GM19043 (cell line): ENCODE measurements at regions not wholly inside any gene's neighbourhood (a gene's known extent, or its start where the extent isn't known, plus 50 kb on each side); places are given as distances from the start of the nearest gene placed in this dataset.
"Not testable (repeated sequence)": the region's sequence is repeated elsewhere in the genome, so short reads cannot be mapped to it uniquely, and the experiment has no call there.

Experiments
- ATAC-seq: cut with Tn5 transposase; IDR thresholded peaks from one replicate; pipeline ENCODE4 v1.9.1; 2021; ENCODE audit warnings: low read depth; ENCODE audit not compliant: unreplicated experiment

DNA sequence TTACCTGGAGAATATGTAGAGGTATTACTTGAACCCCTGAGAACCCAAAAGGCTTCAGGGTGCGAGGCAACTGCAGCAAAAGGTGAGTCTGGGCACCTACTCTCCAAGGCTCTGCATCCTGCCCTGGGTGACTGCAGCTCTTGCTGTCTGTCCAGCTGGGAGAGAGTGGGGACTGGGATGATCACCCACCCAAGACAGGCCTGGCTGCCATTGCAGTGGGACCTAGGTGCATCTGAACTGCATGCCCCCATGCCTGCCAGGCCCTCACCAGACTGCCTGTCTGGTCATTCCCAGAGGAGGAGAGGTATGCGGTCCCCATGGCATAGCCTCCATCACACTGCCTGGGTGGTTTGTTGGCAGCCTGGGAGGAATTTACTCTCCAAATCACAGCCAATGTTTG is 563.9 kb downstream of the TFAP2A start:
- no peak for ATAC-seq

DNA sequence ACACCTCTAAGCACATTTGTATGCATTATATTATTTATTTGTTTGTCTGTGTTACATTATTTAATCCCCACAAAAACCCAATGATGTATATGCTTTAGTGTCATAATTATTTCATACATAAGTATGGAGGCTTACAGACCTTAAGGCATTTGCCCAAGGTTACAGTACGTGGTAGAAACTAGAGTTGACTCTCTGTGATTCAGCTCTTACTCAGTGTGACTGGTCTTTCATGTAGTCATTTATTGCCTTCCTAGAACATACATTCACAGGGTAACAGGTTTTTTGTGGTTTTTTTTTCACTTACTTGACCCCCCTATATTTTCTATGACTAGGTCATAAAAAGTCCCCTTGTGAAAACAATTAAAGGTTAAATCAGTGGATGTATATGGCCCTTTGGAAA is 566.8 kb downstream of the TFAP2A start:
- ATAC-seq: no peak

DNA sequence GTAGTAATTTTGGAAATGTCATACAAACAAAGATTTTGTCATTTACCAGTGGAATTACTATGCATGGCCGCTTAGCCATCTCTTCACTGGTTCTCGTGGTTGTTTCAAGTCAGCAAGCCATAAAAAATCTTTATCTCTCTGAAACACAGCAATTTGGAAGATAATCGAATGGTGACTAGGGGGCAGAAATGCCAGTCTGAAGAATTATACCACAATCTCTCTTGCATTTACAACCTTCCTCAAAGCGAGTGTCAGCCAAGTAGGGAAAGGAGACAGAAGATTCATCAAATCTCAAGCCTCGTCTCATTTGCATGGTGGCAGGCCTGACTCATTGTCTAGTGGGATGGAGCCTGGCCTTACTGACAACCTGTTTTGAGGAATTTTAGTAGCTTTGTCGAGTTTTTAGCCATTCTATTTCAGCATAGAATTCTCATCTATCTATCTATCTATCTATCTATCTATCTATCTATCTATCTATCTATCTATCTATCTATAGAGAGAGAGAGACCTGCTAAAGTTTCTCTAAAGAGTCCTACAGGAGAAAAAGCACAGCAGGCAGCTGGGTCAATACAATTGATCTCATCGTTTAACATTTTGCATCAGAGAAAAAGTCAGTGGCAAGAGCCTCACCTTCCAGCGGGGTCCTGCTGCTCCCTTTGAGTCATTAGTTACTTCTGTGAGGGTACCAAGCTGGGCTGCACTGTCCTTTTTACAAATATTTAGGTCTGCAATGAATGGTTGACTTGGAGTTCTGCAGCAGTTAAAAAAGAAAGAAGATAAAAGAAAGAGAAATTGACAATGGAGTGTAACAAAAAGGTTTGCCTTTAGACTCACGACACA is 572.8 kb downstream of the TFAP2A start:
- ATAC-seq: no peak

DNA sequence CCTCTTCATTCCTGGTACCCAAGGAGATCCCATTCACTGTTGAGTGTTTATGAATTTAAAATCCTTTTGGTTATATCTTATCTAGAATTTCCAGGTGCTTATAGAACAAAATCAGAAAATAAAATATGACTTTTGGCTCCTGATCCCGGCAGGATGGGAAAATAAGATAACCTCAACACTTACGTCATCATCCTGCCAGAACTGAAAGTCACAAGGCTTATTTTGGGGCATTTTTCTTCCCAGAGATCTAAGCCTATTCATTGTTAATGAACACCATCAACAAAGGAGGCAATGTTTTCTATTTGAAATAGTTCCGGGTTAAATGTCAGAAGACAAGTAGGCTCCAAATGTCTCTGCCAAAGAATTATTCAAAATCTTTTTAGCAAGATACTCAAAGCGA is 580.6 kb downstream of the TFAP2A start:
- ATAC-seq: no peak

DNA sequence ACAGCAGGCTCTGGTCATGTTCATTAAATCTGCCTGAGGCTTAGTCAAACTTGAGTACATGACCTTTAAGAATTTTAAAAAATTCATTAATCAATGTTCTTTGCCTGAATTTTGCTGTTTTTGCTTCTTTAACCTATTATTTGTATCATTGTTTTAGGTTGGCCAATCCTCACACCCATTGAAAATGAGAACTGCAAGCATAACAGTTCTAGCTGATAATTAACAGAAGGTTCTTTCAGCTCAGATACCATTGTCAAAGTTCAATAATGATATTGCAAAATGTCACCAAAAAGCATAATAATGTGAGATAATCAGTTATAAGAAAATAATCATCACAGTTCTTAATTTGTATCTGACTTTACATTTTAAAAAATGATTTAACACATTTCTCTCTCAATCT is 583.1 kb downstream of the TFAP2A start:
- no peak for ATAC-seq

DNA sequence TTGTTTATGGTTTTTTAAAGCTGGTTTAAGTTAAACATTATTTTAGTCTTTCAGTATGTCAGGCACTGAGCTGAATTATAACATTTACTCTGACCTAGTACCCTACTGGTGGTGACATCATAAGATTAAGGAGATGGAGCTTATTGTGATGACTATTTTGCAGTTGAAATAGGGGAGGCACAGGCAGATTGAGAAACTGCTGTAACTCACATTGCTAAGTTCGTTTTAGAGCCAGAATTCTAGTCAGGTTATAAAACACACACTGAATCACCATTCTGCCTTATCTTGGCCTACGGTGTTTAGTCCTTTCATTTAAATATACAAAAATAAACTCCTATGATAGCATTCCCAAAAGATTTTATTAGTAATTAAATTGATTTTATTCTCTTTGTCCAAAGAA is 584.1 kb downstream of the TFAP2A start:
- no peak for ATAC-seq

DNA sequence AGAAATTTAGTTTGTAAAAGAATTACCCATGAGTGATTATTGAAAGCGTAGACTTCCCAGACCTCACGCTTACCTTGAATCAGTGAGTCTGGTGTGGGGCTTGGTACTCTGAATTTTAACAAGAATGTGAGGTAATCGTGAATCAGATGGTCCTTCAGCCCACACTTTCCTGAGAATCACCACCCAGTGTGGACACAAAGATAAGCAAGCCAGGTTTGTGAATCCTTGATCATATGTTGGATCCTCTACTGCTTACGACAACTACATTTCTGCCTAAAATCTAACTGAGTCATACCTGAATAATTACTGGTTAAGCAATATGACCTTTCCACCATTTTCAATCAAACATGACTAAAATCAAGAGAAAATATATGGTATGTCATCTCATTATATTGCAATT is 589.3 kb downstream of the TFAP2A start:
- no peak for ATAC-seq

DNA sequence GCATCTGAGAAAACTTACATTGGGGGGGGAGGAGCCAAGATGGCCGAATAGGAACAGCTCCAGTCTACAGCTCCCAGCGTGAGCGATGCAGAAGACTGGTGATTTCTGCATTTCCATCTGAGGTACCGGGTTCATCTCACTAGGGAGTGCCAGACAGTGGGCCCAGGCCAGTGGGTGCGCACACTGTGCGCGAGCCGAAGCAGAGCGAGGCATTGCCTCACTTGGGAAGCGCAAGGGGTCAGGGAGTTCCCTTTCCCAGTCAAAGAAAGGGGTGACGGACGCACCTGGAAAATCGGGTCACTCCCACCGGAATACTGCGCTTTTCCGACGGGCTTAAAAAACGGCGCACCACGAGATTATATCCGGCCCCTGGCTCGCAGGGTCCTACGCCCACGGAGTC is 604.1 kb downstream of the TFAP2A start:
- ATAC-seq: not testable (repeated sequence)

DNA sequence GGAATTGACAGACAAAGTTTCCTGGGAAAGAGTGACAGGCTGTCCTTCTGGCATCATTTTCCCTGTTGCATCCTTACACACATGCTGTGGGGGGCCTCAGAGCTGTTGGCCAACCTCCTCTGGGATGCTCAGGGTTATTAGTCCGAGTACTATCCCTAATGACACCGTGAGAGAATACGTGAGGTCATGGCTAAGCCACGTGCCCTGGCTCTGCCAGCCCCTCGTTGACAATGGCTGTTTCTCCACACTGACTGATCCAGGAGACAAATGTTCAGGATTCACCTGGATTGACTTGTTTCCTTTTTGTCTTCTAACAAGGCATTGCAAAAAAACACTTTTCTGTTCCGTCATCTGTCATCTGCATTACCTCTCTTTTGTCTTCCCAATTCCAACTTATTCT is 604.6 kb downstream of the TFAP2A start:
- ATAC-seq: no peak

DNA sequence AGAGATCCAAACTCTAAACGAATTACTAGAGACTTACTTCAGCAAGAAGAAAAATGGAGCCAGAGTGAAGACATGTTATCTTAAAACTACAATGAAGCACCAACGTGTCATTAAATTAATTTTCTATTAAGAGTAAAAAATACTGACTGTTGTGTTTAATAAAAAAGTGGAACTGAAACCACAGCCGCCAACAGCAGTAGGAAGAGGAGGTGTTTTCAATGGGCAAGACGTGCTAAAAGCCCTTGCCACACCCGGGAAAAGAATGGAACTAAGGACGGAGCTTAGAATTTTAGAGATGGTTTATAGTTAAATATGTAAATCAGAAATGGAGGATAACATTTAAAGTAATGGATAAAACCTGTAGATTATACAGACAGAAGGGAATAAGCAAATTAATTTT is 608.7 kb downstream of the TFAP2A start:
- no peak for ATAC-seq

DNA sequence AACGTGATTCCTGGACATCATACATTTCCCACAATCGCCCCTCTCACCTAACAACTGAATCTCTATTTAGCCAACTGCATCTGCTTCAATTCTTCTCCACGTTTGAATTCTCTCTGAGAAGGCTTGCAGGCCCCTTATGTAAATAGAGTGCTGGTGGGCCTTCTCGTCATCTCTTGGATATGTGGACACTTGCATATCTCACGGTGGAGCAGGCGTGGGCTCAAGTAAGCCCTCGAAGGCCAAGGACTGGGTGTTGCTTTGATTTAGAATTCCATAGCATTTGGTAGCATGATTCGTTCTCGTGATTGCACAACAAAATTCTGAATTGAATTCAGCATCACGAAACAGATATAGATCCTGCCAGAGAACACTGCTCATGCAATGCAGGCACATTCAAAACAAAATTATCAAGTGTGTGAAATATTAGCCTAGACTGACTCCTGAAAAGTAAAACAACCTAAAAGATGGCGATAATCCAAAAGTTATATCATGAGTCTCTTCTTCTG is 613.6 kb downstream of the TFAP2A start:
- ATAC-seq: no peak

DNA sequence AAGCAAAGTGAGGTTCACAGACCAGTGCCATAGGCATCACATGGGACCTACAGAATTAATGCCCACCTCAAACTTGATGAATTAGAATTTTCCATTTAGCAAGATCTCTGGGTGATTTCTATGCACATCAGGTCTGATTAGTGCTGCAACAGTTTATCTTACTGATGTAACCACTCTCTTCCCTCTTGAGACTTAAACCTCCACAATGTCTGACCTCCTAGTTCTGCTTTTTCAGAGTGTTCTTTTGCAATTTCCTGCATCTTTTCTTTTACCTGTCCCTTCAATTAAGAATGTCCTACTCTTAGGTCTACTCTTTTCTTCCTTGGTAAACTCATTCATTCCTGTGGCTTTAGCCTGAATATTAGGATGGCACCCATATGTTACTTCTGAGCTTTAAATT is 615.3 kb downstream of the TFAP2A start:
- ATAC-seq: no peak

DNA sequence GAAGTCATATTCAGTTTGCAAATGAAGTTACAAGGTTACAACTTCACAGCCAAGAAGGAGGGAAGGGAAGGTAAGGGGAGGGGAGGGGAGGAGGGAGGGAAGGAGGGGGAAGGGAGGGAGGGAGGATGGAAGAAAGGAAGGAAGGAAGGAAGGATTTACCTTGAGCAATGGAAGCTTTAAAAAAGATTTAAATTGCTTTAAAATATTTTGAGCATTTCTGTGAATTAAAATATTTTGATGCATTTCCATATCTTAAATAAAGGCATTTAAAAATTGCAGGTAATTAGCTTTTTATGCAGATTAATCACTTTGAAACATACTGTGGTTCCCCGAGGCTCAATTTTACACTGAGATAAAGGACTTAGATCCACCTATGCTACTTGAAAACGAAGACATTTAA is 618.0 kb downstream of the TFAP2A start:
- ATAC-seq: no peak

DNA sequence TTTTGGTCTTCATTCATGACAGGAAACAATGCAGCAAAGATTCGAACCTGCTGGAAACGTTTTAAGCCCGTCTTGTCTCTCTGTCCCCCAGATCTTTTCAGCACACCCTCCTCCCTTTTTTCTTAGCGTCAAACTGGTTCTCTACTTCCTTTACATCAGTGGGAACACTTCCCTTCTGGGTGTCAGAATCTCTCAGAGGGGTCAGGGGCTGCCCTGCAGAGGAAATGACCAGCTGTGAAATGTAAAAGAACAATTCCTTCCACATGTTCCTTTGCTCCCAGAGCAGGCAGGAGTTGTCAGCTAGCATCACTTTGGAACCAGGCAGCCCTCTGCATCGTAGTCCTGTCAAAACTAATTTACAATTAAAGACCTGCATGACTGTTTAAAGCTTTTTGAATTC is 619.0 kb downstream of the TFAP2A start:
- ATAC-seq: no peak

DNA sequence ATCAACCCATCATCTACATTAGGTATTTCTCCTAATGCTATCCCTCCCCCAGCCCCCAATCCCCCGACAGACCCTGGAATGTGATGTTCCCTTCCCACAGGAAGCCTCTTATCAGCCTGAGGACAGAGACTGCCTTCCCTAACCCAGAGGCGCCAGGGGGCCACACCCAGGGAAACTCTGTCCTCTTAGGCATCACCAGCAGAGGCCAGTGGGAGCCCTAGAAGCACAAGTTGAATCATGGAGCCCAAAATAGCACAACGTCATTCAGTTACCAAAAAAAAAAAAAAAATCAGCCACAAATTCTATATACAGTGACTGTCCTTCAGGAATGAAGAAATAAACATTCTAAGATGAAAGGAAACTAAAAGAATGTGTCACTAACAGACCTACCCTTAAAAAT is 625.7 kb downstream of the TFAP2A start:
- ATAC-seq: no peak

DNA sequence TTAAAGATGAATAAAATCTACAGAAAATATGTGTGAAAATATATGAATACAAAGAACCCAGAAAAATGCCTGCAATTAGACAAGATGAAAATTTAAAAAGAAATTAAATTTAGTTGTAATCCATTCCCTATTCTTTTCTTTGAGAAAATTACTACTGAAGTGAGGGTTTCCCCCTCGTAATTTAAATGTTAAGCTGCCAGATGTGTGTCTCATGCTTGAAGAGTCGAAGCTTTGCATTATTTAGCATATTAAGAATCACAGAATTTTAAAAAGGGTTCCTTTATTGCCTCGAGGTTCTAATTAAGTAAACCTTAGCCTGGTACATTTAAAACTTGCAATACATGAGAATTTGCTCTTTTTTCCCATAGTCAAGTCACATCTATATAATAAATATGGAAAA is 630.1 kb downstream of the TFAP2A start:
- ATAC-seq: no peak

DNA sequence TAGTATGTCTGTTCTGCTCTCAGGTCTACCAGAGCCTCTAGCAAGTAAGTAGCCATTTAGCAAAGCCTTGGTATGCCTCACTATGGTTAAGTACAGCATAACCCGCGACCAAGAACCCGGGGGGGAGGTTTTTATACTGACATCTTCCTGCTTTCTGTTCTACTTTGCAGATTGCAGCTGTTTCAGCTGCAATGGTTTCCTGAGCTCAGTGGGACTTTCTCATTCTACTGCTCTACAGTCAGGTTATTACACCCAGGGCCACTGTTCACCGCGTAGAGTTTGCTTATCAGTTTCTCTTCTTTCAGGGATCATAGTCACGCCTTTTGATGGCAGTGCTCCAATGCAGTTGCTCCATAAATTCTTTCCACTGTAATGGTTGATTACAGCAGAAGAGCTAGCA is 631.3 kb downstream of the TFAP2A start:
- ATAC-seq: no peak

DNA sequence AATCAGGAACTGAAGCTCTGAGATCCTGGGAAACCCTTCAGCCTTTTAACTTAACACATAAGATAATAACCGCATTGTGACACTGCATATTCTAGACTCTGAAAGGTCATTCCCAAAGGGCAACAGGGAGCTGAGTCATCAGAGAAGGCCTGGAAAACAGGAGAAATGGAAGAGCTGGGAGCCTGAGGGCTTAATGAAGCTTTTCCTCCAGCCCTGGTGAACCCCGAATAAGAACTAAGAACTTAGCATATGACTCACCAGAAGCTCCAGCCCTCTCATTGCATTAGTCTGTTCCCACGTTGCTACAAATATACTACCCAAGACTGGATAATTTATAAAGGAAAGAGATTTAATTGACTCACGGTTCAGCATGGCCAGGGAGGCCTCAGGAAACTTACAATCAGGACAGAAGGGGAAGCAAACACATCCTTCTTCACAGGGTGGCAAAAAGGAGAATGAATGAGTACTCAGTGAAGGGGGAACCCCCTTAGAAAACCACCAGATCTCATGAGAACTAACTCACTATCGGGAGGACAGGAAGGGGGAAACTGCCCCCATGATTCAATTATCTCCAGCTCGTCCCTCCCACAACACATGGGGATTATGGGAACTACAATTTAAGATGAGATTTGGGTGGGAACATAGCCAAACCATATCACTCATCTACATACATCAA is 648.5 kb downstream of the TFAP2A start:
- no peak for ATAC-seq

DNA sequence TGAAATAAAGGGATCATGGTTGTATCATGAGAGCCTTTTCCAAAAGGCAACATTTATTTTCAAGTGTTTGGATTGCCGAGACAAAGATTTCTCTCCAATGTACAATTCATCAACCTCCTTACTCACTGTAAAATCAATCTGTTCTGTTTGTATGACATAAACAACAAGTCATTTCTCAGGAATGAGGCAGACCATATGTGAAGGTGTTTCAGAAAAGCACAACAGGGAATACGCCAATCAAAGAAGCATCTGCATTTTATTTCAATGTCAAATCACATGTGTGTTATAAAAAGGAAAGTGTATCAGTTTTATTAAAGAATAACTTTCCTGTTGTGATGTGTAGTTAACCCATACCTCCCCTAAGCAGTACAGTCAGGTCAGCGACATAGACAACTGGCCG is 653.7 kb downstream of the TFAP2A start:
- no peak for ATAC-seq

DNA sequence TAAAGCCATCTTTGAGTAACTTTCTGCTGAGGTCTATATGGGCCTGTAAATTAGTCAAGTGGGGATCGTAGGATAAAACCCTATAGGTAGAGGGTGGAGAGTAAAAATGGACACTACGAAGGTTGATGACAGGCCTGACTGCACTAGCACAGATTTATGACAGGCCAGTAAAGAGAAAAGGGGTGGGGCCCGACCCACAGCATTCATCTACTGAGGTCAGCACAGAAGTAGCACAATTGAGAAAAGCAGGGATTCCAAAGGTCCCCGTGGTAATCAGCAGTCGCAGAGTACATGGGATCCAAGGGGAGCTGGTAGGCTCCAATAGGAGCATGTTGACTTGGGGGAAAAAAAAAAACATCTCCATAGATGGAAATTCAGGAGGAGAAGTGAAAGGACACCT is 660.4 kb downstream of the TFAP2A start:
- ATAC-seq: no peak

DNA sequence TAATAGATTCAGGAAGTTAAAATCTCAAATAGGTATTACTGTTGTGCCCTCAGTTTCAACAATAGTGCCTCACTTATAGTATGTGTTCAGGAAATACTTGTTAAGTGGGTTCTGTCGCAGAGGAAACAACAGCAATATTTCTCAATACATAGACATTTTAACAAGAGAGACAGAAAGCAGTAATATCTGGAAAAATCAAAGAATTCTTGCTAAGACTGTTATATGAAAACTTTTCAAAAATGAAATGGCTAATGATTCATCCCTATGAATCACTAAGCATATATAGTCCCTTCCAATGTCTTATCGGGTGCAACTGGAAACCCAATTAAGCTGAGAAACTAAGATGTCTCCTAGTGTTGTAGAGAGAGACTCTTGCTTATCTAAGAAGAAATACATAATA is 668.9 kb downstream of the TFAP2A start:
- ATAC-seq: no peak

DNA sequence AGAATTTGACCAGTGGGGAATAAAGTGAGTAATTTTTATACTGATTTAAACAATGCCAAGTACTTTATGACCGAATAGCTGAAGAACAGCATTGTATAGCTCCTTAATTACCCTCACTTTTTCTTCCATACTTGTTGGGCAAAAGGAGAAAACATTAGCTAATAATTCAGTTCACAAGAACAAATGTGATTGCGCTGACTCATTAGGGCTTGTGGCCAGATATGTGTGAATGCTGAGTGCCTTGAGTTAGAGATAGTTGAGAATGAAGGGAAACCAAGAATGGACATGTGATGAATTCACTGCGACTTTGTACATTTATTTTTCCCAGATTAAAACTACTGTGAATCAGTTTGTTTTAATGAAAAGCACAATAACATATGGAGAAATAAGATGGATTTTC is 669.4 kb downstream of the TFAP2A start:
- ATAC-seq: no peak
